ENCODE measurements at regions not wholly inside any gene's neighbourhood (a gene's known extent, or its start where the extent isn't known, plus 50 kb on each side); places are given as distances from the start of the nearest gene placed in this dataset.

GRCh38 chr6:122079916-122080315 lies 319.5 kb upstream of the HSF2 start:
- Histone ChIP-seq H3K36me3 (ENCODE audit: control insufficient read depth in 2 of 2, insufficient read depth in 1 of 2, low read length in 2 of 2) (no peaks in the 10 kb centered on the region), H3K4me1 (ENCODE audit: control insufficient read depth, insufficient read depth, low read length) (peaks cover 4% of the 10 kb centered on the region), H3K4me3 (ENCODE audit: low read depth, low read length) (no peak overlapping the region), H3K27ac (ENCODE audit: extremely low read depth, low read depth, low read length) (no peak overlapping the region), H3K9me3 (ENCODE audit: control insufficient read depth, insufficient read depth, low read depth, low read length) (no peaks in the 10 kb centered on the region)
- TF ChIP-seq ZNF354C (tag by site-specific recombination; IDR thresholded peaks at IDR 0.05; ENCODE audit: borderline replicate concordance, low read depth) (no peak), ZSCAN16 (tag by site-specific recombination; IDR thresholded peaks at IDR 0.05) (no peak), ZBTB17 (tag by site-specific recombination; IDR thresholded peaks at IDR 0.05) (no peak), ZNF610 (tag by site-specific recombination; IDR thresholded peaks at IDR 0.05; ENCODE audit: borderline replicate concordance) (no peak), ZNF544 (tag by site-specific recombination; IDR thresholded peaks at IDR 0.05) (no peak), ZNF335 (tag by site-specific recombination; conservative IDR thresholded peaks at IDR 0.05) (no peak), ZNF623 (tag by site-specific recombination; IDR thresholded peaks at IDR 0.05) (no peak), ZNF202 (tag by site-specific recombination; IDR thresholded peaks at IDR 0.05; ENCODE audit: borderline replicate concordance) (no peak), ZNF513 (tag by site-specific recombination; IDR thresholded peaks at IDR 0.05) (no peak), ZFP69B (tag by site-specific recombination; IDR thresholded peaks at IDR 0.05) (no peak), RBAK (tag by site-specific recombination; IDR thresholded peaks at IDR 0.05) (no peak), ATF2 (tag by site-specific recombination; IDR thresholded peaks at IDR 0.05; ENCODE audit: low read depth) (no peak), ZNF549 (tag by site-specific recombination; IDR thresholded peaks at IDR 0.05) (no peak), MZF1 (tag by site-specific recombination; IDR thresholded peaks at IDR 0.05; ENCODE audit: borderline replicate concordance) (no peak), KLF16 (tag by site-specific recombination; IDR thresholded peaks at IDR 0.05) (no peak), ZBTB26 (tag by site-specific recombination; optimal IDR thresholded peaks at IDR 0.05) (no peak), ZBTB7A (tag by site-specific recombination; IDR thresholded peaks at IDR 0.05; ENCODE audit: low read depth) (no peak), ZNF571 (tag by site-specific recombination; IDR thresholded peaks at IDR 0.05) (no peak), ZNF133 (tag by site-specific recombination; IDR thresholded peaks at IDR 0.05) (no peak)
- CTCF ChIA-PET = no interaction called here
- POLR2A ChIA-PET = interaction anchor here (0.8 kb wide), 1 partner anchor 33 kb away, joined by 6 read pairs; no protein-coding TSS in a partner anchor

- Histone ChIP-seq H3K4me3 (ENCODE audit: low read depth, low read length) (no peak overlapping the region), H3K9me3 (ENCODE audit: control insufficient read depth, insufficient read depth, low read depth, low read length) (no peaks in the 10 kb centered on the region)
- CTCF ChIA-PET = interaction anchor here (0.6 kb wide), 2 partner anchors 16 to 673 kb away, joined by 3 read pairs; no protein-coding TSS in a partner anchor
Observed at GRCh38 chr6:122081921-122082320, 317.5 kb upstream of the HSF2 start.

GRCh38 chr6:122082370-122082769 lies 317.1 kb upstream of the HSF2 start:
- no peaks in the 10 kb centered on the region for H3K36me3 ChIP-seq (ENCODE audit: control insufficient read depth in 2 of 2, insufficient read depth in 1 of 2, low read length in 2 of 2)
- POLR2A ChIA-PET = no interaction called here
- no peak overlapping the region for H3K4me3 ChIP-seq (ENCODE audit: low read depth, low read length)
- CTCF ChIA-PET = interaction anchor here (0.6 to 1.2 kb wide), 3 partner anchors 15 to 1140 kb away, joined by 3 read pairs; no protein-coding TSS in a partner anchor
- H3K9me3 ChIP-seq (ENCODE audit: control insufficient read depth, insufficient read depth, low read depth, low read length) = no peaks in the 10 kb centered on the region
- H3K27ac ChIP-seq (ENCODE audit: extremely low read depth, low read depth, low read length) = no peak overlapping the region
- H3K4me1 ChIP-seq (ENCODE audit: control insufficient read depth, insufficient read depth, low read length) = no peaks in the 10 kb centered on the region; the same call in 1 of the 2 replicates
- TF ChIP-seq ZNF114 (tag by site-specific recombination; IDR thresholded peaks at IDR 0.05) (no peak), OVOL3 (tag by site-specific recombination; IDR thresholded peaks at IDR 0.05) (no peak), ZNF624 (tag by site-specific recombination; IDR thresholded peaks at IDR 0.05) (no peak), ZNF571 (tag by site-specific recombination; IDR thresholded peaks at IDR 0.05) (no peak), ZNF548 (tag by site-specific recombination; IDR thresholded peaks at IDR 0.05) (no peak), YY1 (tag by site-specific recombination; IDR thresholded peaks at IDR 0.05) (no peak), CTCF (tag by site-specific recombination; IDR thresholded peaks at IDR 0.05) (no peak)

More at GRCh38 chr6:122081921-122082320, 317.5 kb upstream of the HSF2 start:
- Histone ChIP-seq H3K36me3 (ENCODE audit: control insufficient read depth in 2 of 2, insufficient read depth in 1 of 2, low read length in 2 of 2) (no peaks in the 10 kb centered on the region), H3K27ac (ENCODE audit: extremely low read depth, low read depth, low read length) (no peak overlapping the region), H3K4me1 (ENCODE audit: control insufficient read depth, insufficient read depth, low read length) (no peaks in the 10 kb centered on the region; the same call in 1 of the 2 replicates)
- TF ChIP-seq ZNF121 (tag by site-specific recombination; IDR thresholded peaks at IDR 0.05) = no peak
- POLR2A ChIA-PET = no interaction called here
